GM21526 (cell line): ENCODE measurements at regions not wholly inside any gene's neighbourhood (a gene's known extent, or its start where the extent isn't known, plus 50 kb on each side); places are given as distances from the start of the nearest gene placed in this dataset.

ENCODE experiments used
- ATAC-seq: cut with Tn5 transposase; IDR thresholded peaks from one replicate; pipeline ENCODE4 v1.9.1; 2021; ENCODE audit warnings: moderate library complexity; ENCODE audit not compliant: unreplicated experiment, low FRiP score

DNA sequence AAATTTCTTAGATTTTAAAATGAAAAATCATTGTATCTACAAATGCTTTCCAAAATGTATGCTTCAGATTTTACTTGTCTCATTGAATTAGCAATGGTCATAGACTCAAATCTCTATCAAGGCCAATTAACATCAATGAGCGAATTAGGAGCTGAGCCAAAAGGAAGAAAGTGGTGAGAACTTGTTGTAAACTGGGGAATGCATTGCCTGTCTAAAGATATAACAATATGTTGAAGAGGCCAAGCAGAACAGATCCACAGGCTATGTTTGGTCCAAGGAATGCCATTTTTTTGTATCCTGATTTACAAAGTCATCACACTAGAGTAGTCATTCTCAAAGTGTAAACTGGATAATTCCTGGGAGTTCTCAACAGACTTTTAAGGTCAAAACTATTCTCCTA lies 370.7 kb downstream of the GJA1 start:
- ATAC-seq = no peak

DNA sequence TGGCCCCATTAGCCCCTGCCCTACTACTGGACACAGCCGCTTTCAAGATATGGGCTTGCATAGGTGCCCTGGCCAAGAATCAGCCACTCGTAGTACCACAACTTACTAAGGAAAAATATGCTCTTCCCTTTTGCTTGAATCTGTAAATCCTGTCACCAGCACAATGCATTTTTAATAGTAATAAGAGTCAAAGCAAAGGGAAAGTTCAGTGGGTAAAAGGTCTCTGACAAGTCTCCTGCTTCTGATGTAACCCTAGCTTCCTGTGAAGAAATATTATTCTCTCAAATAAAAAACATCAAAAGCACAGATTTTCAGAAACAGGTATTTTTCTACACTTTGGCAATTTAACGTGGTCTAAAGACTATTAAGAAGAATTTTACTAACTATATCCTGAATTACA lies 373.8 kb downstream of the GJA1 start:
- ATAC-seq = no peak

DNA sequence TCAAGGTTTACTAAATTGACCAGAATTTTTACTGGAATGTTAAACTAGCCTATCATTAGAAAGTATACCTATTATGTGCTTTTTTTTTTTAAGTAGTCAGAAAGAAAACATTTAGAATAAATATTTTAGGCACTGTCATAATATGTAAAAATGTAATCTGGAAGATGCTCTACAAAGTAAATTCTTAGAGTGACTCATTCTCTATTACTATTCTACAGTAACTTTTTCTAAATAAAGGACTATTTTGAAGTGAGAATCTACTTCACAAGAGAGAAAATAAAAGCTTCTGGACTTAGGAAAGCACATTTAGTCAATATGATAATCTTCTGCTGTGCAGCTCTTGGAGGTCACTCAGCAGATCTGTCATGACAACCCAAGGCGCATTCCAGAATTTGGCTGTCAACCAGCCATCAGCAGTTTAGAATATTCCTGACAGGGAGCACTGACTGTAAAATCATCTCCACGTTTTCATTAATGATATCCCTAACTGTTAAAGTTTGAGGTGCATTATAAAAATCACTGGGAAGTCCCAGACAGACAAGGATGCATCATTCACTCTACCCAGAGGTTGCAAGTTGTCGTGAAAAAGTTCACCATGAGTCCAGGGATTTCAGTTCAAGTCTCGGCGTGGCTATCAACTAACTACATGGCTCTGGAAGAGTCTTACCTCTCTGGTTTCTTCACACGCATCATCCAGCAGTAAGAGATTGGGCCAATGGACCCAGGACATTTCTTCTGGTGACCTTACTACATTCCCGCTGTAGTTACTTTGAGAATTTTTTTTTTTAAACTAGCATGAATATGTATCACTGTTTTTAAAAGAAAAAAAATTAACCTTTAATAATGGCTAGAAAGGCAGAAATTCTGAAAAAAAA lies 374.9 kb downstream of the GJA1 start:
- no peak for ATAC-seq

DNA sequence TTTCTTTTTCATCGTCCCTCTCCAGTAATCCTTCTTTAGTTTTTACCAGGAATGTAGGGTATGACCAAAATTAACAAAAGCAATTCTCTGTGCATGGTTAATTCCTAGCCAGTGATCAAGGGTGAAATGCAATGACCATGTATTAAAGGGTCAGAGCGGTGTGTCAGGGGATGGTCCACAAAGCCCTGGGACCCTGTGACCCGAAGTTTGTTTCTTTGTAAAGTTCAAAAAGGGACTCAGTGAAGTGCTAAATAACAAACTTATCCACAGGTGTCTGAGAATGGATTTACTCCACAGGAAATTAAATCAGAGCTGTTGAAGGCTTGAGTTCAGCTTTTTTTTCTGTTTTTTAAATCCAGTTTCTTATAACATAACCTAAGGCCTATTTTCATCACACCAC lies 375.7 kb downstream of the GJA1 start:
- no peak for ATAC-seq

DNA sequence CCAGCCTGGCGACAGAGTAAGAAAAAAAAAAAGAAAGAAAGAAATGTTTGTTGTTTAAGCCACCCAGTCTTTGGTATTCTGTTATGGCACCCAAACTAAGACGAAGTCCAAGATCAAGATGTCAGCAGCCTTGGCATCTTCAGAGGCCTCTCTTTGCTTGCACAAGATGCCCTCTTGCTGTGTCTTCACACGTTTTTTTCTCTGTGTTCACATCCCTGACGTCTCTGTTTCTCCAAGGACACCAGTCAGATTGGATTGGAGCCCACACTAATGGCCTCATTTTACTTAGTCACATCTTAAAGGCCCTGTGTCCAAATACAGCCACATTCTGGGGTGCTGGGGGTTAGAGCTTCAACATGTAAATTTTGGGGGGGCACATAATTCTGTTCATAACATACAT lies 380.9 kb downstream of the GJA1 start:
- ATAC-seq = no peak

DNA sequence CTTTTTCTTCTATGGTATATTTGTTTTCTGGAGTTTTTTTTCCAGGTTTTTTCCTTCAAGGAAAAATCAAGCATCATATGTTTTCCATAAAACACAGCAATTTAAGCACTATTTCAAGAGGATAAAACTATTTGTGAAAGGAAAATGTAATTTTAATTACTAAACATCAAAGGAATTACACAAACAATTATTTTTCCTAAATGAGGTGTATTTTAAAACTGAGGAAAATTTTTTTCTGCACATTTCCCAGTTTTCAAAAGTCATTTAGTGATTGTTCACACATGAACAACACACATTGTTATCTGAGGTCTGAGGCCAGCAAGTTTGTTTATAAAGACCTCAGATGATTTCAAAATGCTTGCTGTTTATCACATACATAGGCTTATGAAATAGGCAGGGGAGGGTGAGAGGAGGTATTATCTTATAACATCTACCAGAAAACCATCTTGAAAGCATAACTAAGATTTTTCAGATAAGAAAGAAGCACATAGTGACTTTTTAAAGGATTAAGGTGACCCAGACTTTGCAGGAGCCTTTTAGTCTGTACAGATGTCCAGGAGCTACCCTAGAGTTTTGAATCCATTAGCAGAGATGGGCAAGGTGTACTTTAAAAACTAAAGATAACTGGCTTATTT lies 381.6 kb downstream of the GJA1 start:
- no peak for ATAC-seq

DNA sequence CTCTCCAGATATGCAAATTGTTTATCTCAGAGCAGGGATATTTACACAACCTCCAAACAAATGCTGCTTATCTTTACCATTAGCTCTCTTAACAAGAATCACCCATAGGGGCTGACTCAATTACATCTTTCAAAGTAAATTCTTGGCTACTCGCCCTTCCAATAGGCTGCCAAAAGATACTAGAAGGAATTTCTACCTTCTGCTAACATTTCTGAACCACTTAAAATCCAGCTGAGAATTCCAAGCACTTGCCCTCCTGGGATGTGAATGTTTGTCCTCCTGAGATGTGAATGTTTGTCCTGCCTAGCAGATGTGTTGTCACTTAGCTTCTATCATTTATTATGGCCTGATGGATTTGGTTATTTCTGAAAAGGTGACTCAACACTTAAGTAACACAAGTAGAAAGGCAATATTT lies 388.0 kb downstream of the GJA1 start:
- ATAC-seq = no peak

DNA sequence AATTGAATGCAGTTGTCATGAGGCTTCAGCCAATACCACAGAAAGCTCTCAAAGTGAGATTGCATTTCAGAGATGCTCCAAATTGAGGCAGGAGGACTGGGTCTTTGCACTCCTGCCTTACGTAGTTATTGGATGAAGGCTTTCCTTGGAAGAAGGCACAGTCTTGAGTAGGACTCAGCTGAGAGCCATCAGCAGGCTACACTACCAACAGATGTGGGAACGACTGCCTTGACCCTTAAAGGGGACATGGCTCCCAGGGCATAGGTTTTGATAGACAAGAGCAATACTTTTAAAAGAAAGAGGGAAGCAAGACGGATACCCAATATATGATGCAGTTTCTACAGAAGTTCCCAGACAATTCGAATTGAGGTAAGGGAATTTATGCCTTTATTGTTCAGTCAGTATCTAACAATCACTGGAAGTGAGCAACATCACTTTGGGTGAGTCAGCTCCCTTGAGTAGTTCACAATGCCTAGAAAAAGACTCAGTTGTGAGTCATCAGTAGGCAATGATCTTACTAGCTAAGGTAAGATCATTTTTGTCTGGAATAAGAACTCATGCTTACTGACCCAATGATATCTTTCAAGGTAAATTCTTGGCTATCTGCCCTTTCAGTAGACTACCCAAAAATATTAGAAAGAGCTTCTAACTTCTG lies 390.8 kb downstream of the GJA1 start:
- no peak for ATAC-seq

DNA sequence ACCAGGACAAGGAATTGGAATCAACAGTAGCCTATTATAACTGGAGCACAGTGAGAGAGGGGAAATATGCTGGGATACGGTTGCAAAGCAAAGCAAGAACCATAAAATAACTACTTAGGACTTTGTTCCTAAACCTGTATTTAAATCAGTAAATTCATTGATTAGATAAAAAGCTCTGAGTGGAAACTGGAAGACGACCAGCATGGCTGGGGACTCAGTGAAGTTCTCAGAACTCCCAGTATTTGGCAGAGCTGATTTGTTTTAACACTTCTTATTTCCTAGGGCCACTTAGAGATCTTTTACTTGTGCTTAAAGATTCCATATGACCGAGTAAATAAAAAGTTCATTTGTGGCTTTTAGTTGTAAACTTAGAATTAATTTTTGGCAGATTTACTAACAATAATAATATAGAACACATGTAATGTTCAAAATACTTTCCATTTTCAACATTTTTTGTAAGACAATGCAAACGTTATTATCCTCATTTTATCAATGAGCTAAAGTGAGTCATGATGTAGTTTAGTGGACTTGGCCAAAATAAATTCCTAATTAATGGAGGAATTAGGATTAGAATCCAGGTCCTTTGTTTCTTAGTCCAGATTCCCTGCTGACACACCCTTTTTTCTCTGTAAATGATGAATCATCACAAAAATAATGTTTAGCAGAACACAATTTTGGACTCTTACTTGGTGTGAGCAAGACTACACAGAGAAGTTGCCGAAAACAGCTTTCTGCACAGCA lies 392.9 kb downstream of the GJA1 start:
- no peak for ATAC-seq

DNA sequence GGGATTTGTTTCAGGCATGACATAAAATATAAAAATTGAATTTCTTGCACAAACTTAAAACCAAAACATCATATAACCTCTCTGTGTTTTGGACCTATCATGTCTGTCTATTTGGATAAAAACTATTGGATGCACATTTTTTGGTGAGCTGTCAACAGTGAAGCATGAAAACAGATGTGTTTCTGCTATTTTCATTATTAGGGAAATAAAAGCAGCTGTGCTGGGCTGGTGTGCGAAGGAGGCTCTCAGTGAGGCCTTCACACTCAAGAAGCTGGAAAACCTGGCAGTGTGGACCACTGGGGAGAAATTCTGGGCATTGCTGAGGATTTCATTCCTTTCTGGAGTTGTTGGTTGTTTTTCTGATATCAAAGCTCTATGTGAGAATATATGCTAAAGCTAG lies 395.3 kb downstream of the GJA1 start:
- no peak for ATAC-seq

DNA sequence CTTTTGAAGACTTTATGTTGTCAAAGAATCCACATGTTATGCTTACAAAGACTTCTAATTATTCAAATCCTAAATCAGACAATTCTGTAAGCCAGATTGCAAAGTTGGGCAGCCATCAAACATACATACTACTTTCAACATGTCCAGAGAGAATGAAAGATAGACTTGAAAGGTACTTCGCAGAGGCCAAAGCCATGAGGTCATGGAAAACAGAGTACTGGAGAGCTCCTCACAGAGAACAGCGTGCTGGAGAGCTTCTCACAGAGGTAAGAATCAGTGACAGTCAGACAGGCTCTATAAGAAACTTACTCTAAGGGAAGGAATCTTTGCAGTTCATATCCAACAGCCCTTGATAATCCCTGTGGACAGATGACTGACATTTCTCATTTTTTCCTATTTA lies 400.2 kb downstream of the GJA1 start:
- no peak for ATAC-seq

DNA sequence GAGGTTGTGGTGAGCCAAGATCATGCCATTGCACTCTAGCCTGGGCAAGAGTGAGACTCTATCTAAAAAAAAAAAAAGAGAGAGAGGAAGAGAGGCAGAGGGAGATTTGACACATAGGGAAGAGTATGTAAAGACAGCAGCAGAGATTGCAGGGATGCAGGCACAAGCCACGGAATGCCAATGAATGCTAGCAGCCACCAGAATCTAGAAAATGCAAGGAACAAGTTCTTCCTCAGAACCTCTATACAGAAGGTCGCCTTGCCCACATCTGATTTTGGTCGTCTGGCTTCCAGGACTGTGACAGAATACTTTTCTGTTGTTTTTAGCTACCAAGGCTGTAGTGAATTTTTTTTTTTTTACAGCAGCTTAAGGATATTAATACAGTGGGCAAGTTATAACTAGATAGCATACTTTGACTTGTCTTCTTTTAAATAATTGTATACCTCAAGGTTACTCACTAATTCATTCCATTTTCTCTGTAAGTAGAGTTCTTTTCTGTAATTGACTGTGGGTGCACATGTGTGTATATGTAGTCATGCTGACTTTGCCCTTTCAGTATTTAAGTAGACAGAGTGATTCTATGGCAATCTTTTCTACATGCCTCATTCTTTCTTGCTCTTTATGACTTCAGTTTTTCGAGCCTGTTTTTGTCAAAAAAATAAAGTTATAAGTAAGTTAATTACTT lies 402.2 kb downstream of the GJA1 start:
- no peak for ATAC-seq

DNA sequence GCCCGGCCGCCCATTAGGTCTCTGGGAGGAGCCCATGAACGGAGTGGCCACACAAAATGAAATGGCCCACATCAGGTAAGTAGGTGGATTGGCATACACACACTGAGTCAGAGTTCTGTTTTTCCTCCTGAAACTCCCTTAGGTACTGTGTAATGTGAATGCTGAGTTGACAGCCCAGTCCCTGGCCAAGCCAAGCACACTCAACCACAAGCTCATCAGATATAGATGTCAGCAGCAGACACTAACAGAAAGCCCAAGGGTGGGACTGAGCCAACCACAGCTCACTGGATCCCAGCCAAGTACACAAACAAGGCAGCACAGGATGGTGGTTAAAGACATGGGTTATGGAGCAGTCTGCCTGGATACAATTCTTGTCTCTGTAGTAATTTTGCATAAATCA lies 403.4 kb downstream of the GJA1 start:
- no peak for ATAC-seq

DNA sequence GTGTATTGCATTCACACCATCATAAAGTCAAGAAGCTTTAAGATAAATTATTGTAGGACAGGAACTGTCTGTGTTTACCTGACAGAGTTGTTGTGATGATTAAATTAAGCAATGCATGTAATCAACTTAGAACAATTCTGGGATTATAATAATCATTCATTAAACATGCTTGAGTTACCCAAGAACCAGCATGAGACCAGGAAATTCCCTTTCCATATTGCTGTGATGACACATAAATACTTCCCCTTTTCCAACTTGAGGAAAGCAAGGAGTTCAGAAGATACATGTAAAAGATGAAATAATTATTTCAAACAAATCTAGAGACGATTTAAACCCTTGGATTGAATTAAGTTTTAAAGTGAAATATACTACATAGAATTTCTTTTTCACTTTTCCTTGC lies 404.4 kb downstream of the GJA1 start:
- no peak for ATAC-seq

DNA sequence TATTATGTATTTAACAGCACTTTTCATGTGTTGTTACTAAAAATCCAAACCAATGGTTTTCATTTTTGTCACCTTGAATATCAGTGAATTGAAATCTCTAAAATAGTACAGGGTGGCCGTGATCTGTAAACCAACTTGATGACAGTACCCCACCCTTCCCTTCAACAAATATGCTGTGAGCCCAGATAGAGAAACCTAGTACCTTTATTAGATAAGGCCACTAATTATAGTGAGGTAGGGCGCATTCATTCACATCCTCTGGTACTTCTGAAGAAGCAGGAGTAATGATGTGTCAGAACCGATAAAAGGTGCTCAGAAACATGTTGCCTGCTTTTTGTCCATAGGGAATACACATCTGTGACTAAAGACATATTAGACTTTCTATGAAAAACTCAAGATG lies 409.5 kb downstream of the GJA1 start:
- ATAC-seq = no peak

DNA sequence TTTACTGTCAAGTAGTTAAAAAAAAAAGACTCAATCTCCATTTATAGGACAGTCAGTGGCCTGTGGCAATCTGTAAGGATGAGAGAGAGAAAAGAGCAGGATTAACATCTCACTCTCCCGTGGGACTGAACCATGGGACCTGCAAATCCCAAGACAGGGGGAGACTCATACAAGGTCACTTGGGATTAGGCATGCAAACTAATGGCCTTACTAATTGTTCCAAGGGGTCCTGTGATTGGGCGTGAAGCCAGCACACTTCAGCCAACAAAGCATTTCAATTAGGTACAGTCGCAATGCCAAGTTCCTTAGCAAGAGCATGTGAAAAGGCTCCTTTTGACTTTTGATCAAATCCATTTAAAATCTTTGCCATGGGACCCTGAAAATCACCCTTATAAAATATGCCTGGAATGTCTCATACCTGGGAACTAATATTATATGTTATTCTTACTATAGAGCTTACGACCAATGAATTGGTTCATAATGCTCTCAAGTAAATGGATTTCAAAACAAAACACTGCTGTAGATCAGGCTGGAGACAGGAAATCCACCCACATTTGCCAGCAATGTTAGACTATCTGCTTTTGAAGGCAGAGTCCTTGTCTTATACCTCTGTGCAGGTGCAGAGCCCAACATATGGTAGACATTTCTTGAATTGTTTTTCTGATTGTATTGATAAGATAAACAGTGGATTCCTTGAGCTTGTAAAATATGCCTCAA lies 412.5 kb downstream of the GJA1 start:
- ATAC-seq = no peak

DNA sequence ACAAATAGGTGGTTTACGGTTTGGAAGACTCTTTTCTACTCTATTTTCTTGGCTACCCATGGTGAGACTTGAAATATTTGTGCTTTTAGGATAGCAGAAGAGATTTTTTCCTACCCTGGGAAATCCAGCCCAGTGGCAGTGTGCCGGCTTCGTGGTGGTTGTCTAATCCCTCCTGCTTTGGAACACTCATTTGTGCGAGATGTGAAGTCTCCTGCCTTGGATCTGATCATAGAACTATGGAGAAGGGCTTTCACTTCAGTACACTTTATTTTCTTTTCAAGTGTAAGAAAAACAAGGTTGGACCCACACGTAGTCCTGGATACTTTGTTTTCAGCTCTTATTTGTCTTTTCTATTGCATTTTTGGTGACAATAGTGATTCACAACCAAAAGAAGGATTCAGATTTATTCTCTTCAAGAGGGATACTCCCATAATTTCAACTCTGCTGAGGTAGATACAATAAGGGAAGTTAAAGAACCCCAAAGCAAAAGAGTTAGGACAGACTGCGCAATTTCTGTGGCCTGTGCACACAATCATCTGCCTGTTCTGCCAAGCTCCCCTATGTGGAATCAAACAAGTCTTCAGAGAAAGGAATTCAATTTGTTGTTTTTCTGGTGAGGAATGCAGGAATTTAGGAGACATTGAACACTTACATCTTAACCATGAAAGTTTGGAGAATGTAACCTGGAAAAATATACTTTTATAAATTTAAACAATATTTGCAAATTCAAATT lies 413.2 kb downstream of the GJA1 start:
- no peak for ATAC-seq

DNA sequence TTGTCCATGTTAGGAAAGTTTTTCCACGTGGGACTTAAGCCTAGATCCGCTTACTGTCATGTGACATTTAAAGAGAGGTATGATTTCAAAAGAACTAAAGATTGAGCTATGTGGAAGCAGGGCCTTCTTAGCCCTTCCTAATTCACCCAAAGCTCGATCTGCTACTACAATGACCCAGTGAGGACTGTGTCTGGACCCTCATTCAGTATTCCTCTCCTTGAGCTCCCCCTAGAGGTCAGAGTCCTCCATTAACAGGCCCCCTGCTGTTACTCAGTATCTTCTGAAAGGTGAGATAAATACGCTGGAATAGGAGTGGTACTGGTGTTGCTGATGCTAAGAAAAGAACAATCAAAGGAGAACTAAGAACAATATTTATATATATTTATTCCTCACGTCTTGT lies 414.0 kb downstream of the GJA1 start:
- peak; percentile 90 for ATAC-seq

DNA sequence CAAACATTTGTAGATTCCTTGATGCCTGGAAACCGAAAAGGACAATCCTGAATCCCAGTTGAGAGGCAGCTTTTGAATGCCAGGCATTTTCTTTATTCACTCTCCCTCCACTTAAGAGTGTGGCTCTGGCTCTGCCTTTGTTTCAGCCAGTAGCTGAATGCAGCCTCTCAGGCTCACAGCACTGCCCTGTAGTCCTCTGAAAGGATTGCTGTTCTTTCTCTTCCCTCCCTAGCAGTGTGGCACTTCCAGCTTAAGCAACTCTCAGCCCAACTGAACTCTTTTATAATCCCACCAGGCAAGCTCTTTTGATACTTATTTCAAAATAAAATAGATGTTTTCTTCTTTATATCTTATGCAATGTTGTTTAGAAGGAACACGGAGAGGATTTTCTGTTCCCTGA lies 415.6 kb downstream of the GJA1 start:
- no peak for ATAC-seq
